ENCODE measurements at regions not wholly inside any gene's neighbourhood (a gene's known extent, or its start where the extent isn't known, plus 50 kb on each side); places are given as distances from the start of the nearest gene placed in this dataset.

DNA sequence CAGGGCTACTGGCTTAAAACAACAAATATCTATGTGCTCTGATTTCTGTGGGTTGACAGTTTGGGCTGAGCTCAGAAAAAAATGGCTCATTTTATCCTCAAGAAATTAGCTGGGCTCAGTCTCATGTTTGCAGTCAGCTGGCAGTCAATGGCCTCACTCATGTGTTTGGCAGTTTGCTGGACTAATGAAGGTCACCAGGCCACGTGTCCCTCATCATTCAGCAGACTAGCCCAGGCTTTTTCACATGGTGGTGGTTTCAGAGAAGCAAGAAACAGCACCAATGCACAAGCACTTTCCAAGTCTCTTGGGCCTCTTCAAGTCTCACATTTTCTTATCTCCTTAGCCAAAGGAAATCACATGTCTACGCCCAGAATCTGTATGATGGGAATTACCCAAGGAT lies 478.3 kb upstream of the PPP2R3A start:
- H3K36me3 ChIP-seq: no peaks in the 10 kb centered on the region
- no peaks in the 10 kb centered on the region for H3K9me3 ChIP-seq
- H3K4me1 ChIP-seq: no peaks in the 10 kb centered on the region
- no peak overlapping the region for H3K4me3 ChIP-seq
- TF ChIP-seq, protein P1, sequence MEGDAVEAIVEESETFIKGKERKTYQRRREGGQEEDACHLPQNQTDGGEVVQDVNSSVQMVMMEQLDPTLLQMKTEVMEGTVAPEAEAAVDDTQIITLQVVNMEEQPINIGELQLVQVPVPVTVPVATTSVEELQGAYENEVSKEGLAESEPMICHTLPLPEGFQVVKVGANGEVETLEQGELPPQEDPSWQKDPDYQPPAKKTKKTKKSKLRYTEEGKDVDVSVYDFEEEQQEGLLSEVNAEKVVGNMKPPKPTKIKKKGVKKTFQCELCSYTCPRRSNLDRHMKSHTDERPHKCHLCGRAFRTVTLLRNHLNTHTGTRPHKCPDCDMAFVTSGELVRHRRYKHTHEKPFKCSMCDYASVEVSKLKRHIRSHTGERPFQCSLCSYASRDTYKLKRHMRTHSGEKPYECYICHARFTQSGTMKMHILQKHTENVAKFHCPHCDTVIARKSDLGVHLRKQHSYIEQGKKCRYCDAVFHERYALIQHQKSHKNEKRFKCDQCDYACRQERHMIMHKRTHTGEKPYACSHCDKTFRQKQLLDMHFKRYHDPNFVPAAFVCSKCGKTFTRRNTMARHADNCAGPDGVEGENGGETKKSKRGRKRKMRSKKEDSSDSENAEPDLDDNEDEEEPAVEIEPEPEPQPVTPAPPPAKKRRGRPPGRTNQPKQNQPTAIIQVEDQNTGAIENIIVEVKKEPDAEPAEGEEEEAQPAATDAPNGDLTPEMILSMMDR (IDR thresholded peaks at IDR 0.05): no peak
- DNase-seq (peak in 2 of 4 donors; percentile 22 to 48), ATAC-seq (no peak)
- intact Hi-C loops (cut with DNase I): no loop called here
- H3K27me3 ChIP-seq: no peaks in the 10 kb centered on the region
- H3K27ac ChIP-seq: no peak overlapping the region

DNA sequence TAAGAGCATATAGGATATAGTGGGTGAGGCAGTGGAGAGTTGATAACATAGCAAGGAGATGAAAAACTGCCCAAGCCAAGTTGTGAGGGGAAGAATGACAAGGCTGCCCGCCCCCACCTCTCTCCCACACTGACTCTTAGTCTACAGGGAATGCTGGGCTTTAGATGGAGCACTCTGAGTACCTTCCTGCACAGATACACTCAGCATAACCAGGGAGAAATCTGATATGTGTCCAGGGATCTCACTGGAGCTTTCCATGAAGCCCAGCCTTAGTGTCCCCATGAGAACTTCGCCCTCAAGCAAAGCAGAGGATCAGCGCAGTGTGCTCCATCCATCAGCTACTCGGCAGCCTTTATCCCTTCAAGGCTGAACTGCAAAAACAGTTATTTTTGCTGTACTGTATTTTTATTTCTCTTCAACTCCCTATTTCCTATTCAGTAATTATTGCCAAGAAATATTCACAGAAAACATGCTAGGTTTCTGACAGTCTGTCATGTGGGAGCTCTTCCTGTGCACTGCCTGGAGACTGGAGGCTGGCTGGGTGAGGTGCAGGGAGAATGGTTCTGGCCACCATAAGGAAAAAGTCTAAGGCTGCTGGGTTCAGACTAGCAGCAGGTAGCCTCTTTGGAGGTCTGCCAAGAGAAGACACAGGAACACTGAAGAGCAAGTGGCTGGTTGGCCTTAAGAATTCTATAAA lies 475.2 kb upstream of the PPP2R3A start:
- no peak for ATAC-seq
- intact Hi-C loops (cut with DNase I): no loop called here
- no peak overlapping the region for H3K27ac ChIP-seq
- no peaks in the 10 kb centered on the region for H3K4me1 ChIP-seq
- TF ChIP-seq, protein P1 (IDR thresholded peaks at IDR 0.05): no peak
- H3K36me3 ChIP-seq: no peaks in the 10 kb centered on the region
- H3K4me3 ChIP-seq: no peak overlapping the region
- H3K9me3 ChIP-seq: no peaks in the 10 kb centered on the region
- DNase-seq: no peak
- H3K27me3 ChIP-seq: no peaks in the 10 kb centered on the region

DNA sequence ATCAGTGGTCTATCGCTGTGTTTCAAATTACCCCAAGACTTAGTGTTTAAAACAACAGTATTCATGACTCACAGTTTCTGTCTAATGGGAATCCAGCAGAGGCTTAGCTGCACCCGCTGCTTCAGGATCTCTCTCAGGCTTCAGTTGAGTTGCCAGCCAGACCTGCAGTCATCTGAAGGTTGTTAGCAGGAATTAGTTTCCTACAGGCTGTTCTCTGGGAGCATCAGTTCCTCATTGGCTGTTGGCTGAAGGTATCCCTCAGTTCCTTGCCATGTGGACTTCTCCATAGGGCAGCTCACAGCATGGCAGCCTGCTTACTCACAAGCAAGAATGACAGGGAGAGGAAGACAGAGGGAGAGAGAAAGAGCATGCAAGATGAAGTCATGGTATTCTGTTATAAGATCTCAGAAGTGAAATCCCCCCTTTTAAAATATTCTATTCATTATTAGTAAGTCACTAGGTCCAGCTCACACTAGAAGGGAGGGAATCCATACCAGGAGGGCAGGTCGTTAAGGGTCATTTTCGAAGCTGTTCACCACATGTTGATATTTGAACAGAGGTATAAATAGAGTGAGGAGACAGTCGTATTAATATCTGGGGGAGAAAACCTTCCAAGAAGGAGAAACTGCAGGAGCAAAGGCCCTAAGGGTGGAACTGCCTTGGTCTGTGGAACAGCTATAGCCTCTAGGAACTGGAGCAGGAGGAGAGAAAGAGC lies 473.9 kb upstream of the PPP2R3A start:
- intact Hi-C loops (cut with DNase I): no loop called here
- TF ChIP-seq, protein P1 (IDR thresholded peaks at IDR 0.05): no peak
- no peaks in the 10 kb centered on the region for H3K36me3 ChIP-seq
- no peaks in the 10 kb centered on the region for H3K9me3 ChIP-seq
- DNase-seq (no peak), ATAC-seq (no peak)
- H3K27me3 ChIP-seq: no peaks in the 10 kb centered on the region
- H3K4me3 ChIP-seq: no peak overlapping the region
- H3K4me1 ChIP-seq: no peaks in the 10 kb centered on the region
- no peak overlapping the region for H3K27ac ChIP-seq

DNA sequence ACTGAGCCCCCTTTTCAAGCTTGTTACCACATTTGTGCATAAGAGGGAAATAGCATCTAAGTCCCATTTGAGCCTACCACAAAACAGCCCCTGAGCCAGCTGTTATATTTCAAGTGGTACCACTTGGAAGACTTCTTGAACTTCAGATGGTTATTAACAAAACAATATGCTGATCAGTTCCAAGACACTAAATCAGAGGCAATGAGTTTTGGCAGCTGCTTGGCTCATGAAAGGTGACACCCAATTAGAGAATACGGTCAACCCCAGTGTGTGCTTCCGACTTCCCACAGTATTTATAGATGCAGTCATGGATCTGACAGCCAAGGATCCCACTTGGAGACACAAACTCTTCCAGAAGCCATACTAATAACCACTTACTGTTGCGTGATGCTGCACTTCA lies 469.6 kb upstream of the PPP2R3A start:
- intact Hi-C loops (cut with DNase I): no loop called here
- TF ChIP-seq, protein P1 (IDR thresholded peaks at IDR 0.05): no peak
- no peaks in the 10 kb centered on the region for H3K36me3 ChIP-seq
- H3K4me3 ChIP-seq: no peak overlapping the region
- DNase-seq: peak in 2 of 4 donors; percentile 60 to 74
- no peaks in the 10 kb centered on the region for H3K27me3 ChIP-seq
- no peak for ATAC-seq
- H3K4me1 ChIP-seq: no peaks in the 10 kb centered on the region
- no peak overlapping the region for H3K27ac ChIP-seq
- H3K9me3 ChIP-seq: no peaks in the 10 kb centered on the region

DNA sequence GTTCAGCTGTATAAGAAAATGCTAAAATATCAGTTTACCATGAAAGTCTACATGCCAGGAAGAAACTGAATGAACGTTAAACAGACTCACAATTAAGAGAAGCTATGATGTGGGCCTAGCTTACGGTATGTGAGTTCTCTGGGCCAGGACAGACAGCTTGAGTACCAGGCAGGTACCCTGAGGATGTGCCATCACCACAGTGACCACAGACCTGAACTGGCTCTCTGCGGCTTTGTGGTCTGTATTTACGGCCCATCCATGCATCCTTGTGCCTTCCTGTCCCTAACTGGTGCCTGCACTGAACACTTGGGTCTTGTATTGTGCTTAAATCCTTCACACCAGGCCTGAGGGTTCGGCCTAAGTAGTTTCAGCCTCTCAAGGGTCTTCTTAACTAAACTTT lies 467.5 kb upstream of the PPP2R3A start:
- Histone ChIP-seq H3K36me3 (no peaks in the 10 kb centered on the region), H3K9me3 (no peaks in the 10 kb centered on the region), H3K4me1 (no peaks in the 10 kb centered on the region), H3K4me3 (no peak overlapping the region), H3K27ac (no peak overlapping the region), H3K27me3 (no peaks in the 10 kb centered on the region)
- TF ChIP-seq, protein P1 (IDR thresholded peaks at IDR 0.05): no peak
- intact Hi-C loops (cut with DNase I): no loop called here
- DNase-seq (no peak), ATAC-seq (no peak)
